GM23338 (cell line): ENCODE measurements at regions not wholly inside any gene's neighbourhood (a gene's known extent, or its start where the extent isn't known, plus 50 kb on each side); places are given as distances from the start of the nearest gene placed in this dataset.

Experiments
- ATAC-seq: fragments of 200-7000 bp; cut with Tn5 transposase; 3 replicates; pipeline ENCODE4 v1.9.1; 2020
- DNase-seq: peaks from one replicate; pipeline ENCODE4 v3.0.0-alpha.2; 2015; ENCODE audit warnings: low spot score
- H2AFZ ChIP-seq: fragments of 200-600 bp; sonication (generic); 2 replicates; pipeline ENCODE4 v1.8.0; 2016; ENCODE audit warnings: antibody characterized with exemption, mild to moderate bottlenecking, moderate library complexity
- H3F3A ChIP-seq: fragments of 200-600 bp; sonication (generic); replicated peaks from 2 replicates; pipeline ENCODE4 v1.8.0; 2017; ENCODE audit warnings: antibody characterized with exemption, mixed run types, low read depth
- H3K27ac ChIP-seq: fragments of 200-600 bp; sonication (generic); 2 replicates; pipeline ENCODE4 v1.6.1; 2016; ENCODE audit warnings: low read depth
- H3K27me3 ChIP-seq: fragments of 200-600 bp; sonication (generic); 2 replicates; pipeline ENCODE4 v1.8.0; 2016; ENCODE audit warnings: mild to moderate bottlenecking, mixed run types, moderate library complexity; ENCODE audit not compliant: insufficient read depth
- H3K36me3 ChIP-seq: fragments of 200-600 bp; sonication (generic); 2 replicates; pipeline ENCODE4 v1.8.0; 2016; ENCODE audit warnings: mild to moderate bottlenecking; ENCODE audit not compliant: insufficient read depth
- H3K4me1 ChIP-seq: fragments of 200-600 bp; sonication (generic); 2 replicates; pipeline ENCODE4 v1.8.0; 2016; ENCODE audit warnings: mild to moderate bottlenecking, moderate library complexity; ENCODE audit not compliant: insufficient read depth
- H3K4me2 ChIP-seq: fragments of 200-600 bp; sonication (generic); 2 replicates; pipeline ENCODE4 v1.7.1; 2017; ENCODE audit warnings: mixed run types
- H3K4me3 ChIP-seq: fragments of 200-600 bp; sonication (generic); 2 replicates; pipeline ENCODE4 v1.6.1; 2016; ENCODE audit warnings: mixed run types
- H3K79me2 ChIP-seq: fragments of 200-600 bp; sonication (generic); replicated peaks from 2 replicates; pipeline ENCODE4 v1.8.0; 2017; ENCODE audit warnings: mild to moderate bottlenecking; ENCODE audit not compliant: insufficient read depth
- H3K9me2 ChIP-seq: fragments of 200-600 bp; sonication (generic); 2 replicates; pipeline ENCODE4 v1.8.0; 2017; ENCODE audit not compliant: insufficient read depth
- H4K20me1 ChIP-seq: fragments of 200-600 bp; sonication (generic); replicated peaks from 2 replicates; pipeline ENCODE4 v1.8.0; 2017; ENCODE audit warnings: mild to moderate bottlenecking; ENCODE audit not compliant: insufficient read depth
- H3K27ac Mint-ChIP-seq: 2 replicates; pipeline ENCODE4 v1.8.0; 2020; ENCODE audit warnings: inconsistent platforms, mild to moderate bottlenecking, moderate library complexity, mixed read lengths
- H3K27me3 Mint-ChIP-seq: 3 replicates; pipeline ENCODE4 v1.8.0; 2022; ENCODE audit warnings: low read depth, mild to moderate bottlenecking, moderate library complexity, mixed read lengths, inconsistent platforms; ENCODE audit not compliant: insufficient read depth, poor library complexity
- H3K36me3 Mint-ChIP-seq: 3 replicates; pipeline ENCODE4 v1.8.0; 2021; ENCODE audit warnings: low read depth, mild to moderate bottlenecking, inconsistent platforms, moderate library complexity, mixed read lengths
- H3K4me1 Mint-ChIP-seq: 3 replicates; pipeline ENCODE4 v1.8.0; 2020; ENCODE audit warnings: mild to moderate bottlenecking, inconsistent platforms, mixed read lengths
- H3K4me3 Mint-ChIP-seq: 3 replicates; pipeline ENCODE4 v1.8.0; 2021; ENCODE audit warnings: moderate library complexity, mild to moderate bottlenecking, inconsistent platforms, mixed read lengths
- H3K9me3 Mint-ChIP-seq: 3 replicates; pipeline ENCODE4 v1.8.0; 2020; ENCODE audit warnings: moderate library complexity, mild to moderate bottlenecking, inconsistent platforms, mixed read lengths
- CTCF ChIP-seq, 2 experiments: fragments of 200-600 bp in 1 of 2; sonication (generic) in 1 of 2; conservative IDR thresholded peaks; 2 replicates each; pipeline versions ENCODE4 v1.5.1 to v1.6.1; 2016 to 2017; ENCODE audit warnings: antibody characterized with exemption in 2 of 2, low read depth in 2 of 2, mild to moderate bottlenecking in 2 of 2, moderate library complexity in 1 of 2
- EZH2 ChIP-seq: fragments of 200-600 bp; sonication (generic); IDR thresholded peaks from one replicate; pipeline ENCODE4 v1.8.0; 2017; ENCODE audit warnings: antibody characterized with exemption, mild to moderate bottlenecking, low read depth; ENCODE audit not compliant: unreplicated experiment
- JUNB ChIP-seq: IDR thresholded peaks from one replicate; pipeline ENCODE4 v1.6.1; 2016; ENCODE audit warnings: antibody characterized with exemption; ENCODE audit not compliant: unreplicated experiment
- NANOG ChIP-seq: IDR thresholded peaks from 2 replicates; pipeline ENCODE4 v1.6.1; 2016; ENCODE audit warnings: antibody characterized with exemption, borderline replicate concordance
- REST ChIP-seq: IDR thresholded peaks from one replicate; pipeline ENCODE4 v1.6.1; 2018; ENCODE audit warnings: antibody characterized with exemption; ENCODE audit not compliant: unreplicated experiment
- STAT1 ChIP-seq: IDR thresholded peaks from one replicate; pipeline ENCODE4 v1.6.1; 2016; ENCODE audit warnings: antibody characterized with exemption; ENCODE audit not compliant: unreplicated experiment
- ZNF114 ChIP-seq: fragments of 250-450 bp; sonication (Bioruptor Pico); IDR thresholded peaks from 2 replicates; pipeline ENCODE4 v1.5.0; 2020; ENCODE audit warnings: mild to moderate bottlenecking, moderate library complexity
- ZNF462 ChIP-seq: fragments of 250-450 bp; sonication (Bioruptor Pico); IDR thresholded peaks from 2 replicates; pipeline ENCODE4 v1.5.0; 2020; ENCODE audit warnings: mild to moderate bottlenecking, moderate library complexity

- TF ChIP-seq CTCF (conservative IDR thresholded peaks at IDR 0.05; ENCODE audit: low read depth in 2 of 2) (no peak), REST (no peak), STAT1 (no peak)
These were observed 152.4 kb upstream of the ATP2B1 start (continued) for GRCh38 chr12:89861086-89861485.

GRCh38 chr12:89859508-89860220 lies 151.0 kb upstream of the ATP2B1 start:
- DNase-seq, result no peak
- no peaks in the 10 kb centered on the region for H3K36me3 Mint-ChIP-seq
- H3K79me2 ChIP-seq, result no peaks in the 10 kb centered on the region
- no peaks in the 10 kb centered on the region for H3F3A ChIP-seq
- ATAC-seq, result no peak
- peaks cover 6% of the 10 kb centered on the region for H3K4me1 ChIP-seq
- H3K9me2 ChIP-seq, result no peaks in the 10 kb centered on the region
- H3K9me3 Mint-ChIP-seq, result no peaks in the 10 kb centered on the region
- peaks cover 29% of the 10 kb centered on the region for H3K27me3 Mint-ChIP-seq
- H3K27me3 ChIP-seq, result peaks cover 24% of the 10 kb centered on the region
- H3K36me3 ChIP-seq, result no peaks in the 10 kb centered on the region
- no peak overlapping the region for H2AFZ ChIP-seq
- no peak overlapping the region for H3K4me3 Mint-ChIP-seq
- no peak overlapping the region for H3K27ac ChIP-seq
- no peak overlapping the region for H3K27ac Mint-ChIP-seq
- no peak overlapping the region for H3K4me2 ChIP-seq
- peaks cover 16% of the 10 kb centered on the region for H3K4me1 Mint-ChIP-seq
- no peaks in the 10 kb centered on the region for H4K20me1 ChIP-seq
- no peak overlapping the region for H3K4me3 ChIP-seq
- no peak for TF ChIP-seq EZH2
- TF ChIP-seq REST, result no peak
- TF ChIP-seq ZNF462 (CRISPR knock-in tag), result no peak
- no peak for TF ChIP-seq JUNB
- TF ChIP-seq NANOG, result no peak
- TF ChIP-seq STAT1, result no peak
- TF ChIP-seq ZNF114 (CRISPR knock-in tag), result no peak
